Dermis blood vessel endothelial cell (primary cell): ENCODE measurements at regions not wholly inside any gene's neighbourhood (a gene's known extent, or its start where the extent isn't known, plus 50 kb on each side); places are given as distances from the start of the nearest gene placed in this dataset.
"Not testable (repeated sequence)": the region's sequence is repeated elsewhere in the genome, so short reads cannot be mapped to it uniquely, and the experiment has no call there.

Experiments used
- DNase-seq: peaks from one replicate; pipeline ENCODE4 v3.0.0; 2010

DNA sequence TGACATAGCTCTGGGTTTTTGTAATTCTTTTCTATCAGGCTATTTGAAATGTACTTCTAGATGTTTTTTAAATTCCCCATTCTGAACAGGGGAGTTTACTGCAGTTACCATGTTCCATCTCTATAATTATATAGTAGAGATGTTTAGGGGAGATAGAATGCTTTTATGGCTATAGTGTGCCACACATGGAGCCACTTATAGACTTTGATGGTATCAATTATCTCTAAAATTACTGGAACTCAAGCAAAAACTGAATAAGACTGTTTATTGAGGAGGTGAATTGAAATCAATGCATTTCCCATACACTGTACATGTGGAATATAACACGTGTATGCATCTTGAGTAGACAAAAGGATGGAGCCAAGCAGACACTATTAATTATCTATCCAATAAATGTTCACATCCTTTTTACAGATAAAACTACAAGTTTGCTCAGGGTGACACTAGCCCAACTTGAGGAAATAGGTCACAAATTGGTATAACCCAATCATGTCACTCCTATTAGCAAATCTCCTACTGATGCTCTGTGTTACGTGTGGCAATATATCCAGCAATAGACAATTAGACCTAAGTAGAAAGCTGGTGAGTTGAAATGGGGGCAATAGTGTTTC lies 1882.6 kb downstream of the PCDH9 start:
- DNase-seq, result no peak

DNA sequence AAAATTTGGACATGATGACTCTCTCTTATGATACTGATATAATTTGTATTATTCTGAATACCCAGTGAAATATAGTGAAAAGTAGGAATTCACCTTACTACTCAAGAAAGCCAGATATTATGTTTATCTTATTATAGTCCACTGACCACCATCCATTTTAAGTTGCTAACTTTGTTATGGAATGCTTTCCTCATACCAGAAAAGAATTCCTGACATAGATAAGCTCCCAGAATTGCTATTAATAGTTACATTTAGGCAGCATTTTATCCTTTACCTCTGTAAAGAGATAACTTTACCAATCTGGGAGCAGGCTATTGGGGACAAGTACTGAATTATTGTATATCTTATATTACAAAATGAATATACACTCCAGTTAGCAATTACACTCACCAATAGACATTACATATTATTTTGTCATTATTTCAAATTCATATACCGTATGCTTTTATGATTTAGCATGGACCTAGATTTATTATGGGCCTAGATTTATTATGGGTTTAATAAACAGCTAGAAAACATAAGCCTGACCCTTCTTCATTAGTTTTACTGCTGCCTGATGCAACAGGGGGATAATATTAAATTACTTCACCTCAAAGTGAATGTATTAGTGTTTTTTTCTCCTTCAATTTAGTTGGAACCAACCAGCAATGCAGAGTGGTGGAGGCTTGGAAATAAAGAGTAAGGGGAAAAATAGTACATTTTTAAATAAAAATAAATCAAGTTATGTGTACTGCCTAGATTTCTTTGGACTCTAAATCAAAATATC lies 1886.1 kb downstream of the PCDH9 start:
- no peak for DNase-seq

DNA sequence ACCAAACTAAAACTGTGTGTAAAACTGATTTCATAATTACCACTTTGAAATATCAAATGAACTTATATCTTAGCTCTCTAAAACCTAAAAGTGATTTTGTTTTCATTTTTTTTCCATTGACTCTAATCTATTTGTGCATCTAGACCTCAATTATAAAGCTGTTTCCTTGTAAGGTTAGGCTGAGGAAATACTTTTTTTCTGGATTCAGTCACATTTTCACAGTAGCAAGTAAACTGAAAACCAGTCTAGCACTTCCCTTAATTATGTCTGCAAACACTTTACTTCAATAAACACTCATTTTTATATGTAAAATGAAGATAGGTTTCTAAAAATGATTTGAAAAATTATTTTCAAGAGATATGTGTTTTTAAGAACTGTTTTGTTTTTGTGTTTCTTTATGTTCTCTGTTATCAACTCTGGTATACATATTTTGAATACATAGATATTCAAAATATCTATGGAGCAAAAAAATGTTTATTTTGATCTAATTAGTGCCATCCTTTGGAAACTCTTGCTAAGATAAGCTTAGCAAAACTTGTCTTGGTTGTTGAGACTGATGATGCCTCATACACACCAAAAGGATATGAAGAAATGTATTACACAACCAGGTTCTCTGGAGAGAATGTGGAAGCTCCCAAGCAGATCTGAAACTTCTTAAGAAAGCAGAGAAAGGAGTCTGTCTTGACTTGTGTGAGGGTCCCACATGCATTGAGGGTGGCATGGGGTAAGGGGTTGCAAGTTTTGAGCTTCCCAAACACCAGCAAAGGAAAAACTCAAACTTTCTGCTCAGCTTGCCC lies 1887.4 kb downstream of the PCDH9 start:
- DNase-seq, result no peak

DNA sequence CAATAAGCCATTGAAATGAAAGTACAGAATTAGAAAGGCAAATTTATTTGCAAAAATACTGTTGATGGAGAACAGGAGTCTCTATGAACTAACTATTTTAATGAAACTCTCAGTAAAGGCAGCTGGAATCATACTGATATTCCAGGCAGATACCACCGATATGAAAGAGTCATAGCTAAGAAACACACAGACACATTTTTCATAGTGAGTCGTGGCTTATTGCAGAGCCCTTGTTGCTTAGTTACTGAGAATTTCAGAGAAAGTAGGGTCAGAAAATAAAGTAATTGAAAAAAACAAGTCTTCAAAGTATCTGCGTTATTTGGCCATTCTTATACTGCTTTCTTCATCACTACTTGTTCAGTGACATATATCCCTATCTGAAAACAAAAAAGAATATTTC lies 1890.9 kb downstream of the PCDH9 start:
- no peak for DNase-seq

DNA sequence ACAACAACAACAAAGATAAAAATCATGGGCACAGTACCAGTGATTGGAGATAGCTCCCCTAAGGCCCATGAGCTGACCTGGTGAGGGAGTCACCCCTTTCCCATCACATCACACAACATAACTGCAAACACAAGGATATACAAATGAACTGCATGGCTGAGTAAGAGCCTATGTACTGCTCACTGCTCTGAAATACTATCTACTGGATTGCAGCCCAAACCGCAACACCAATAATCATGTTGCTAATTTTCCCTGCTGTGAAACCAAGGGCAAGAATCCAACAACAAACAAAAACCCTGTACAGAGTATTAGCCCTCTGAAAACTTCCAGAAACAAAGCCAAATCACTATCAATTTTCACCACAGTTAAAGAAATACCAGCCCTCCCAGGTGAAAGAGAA lies 1893.2 kb downstream of the PCDH9 start:
- no peak for DNase-seq

DNA sequence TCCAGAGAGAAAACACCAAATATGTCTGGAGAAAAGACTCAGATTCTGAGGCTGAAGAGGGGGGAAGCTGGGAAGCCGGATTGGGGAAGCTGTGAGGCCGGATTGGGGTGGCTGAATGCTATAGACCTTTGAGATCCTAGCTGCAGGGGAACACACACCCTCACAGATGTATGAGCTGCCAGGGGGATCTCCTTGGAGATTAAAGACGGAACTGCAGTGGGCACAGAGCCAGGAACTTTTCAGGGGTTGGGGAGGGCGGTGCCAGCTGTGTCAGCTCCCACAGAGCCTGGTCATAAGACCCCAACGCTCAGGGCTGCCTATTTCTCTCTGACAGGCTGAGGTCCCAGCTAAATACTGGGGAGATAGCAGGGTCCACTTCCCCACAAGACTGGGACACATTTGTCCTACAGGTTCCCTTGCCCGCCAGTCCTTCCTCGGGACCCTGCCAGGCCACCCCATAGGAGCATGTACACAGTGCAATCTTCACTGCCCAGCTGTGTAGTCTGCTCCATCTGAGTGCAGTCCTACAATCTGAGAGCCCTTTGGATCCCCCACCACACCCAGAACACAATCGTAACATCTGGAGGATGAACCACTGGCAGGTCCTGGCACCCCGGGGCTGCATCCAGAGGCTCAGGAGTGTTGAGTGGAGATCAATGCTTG lies 1893.9 kb downstream of the PCDH9 start:
- no peak for DNase-seq

DNA sequence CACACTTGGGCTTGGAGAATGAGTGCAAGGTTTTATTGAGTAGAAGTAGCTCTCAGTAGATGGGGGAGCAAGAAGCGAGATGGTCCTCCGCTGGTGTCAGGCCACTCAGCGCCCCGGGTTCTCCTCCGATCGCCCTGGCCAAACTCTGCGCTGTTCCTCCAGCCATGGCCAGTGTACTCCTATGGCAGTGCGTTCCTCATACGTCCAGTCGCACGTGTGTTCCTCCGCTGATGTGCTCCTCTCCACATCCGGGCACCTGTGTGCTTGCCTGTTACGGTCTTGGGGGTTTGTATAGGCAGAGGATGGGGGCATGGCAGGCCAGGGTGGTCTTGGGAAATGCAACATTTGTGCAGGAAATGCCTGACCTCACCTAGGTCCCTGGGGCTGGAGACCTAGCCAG lies 1899.4 kb downstream of the PCDH9 start:
- DNase-seq, result no peak

DNA sequence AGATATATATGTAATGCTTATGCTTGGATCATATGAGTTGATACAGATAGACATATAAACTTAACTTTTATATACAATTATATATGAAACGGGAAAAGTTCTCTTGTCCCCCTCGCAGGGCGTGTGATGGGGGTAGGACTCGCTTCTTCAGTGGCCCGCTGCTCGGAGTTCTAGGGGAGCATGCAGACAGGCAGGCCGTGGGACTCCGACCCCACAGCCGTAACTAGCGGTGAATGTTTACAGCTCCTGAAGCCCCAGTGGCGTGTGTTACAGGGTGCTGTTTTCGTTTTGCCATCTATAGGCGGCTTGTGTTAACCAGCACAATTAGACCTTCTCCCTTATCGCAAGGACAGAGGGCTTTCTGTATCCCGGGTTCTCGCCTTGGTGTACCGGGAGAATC lies 1899.8 kb downstream of the PCDH9 start:
- DNase-seq, result no peak

DNA sequence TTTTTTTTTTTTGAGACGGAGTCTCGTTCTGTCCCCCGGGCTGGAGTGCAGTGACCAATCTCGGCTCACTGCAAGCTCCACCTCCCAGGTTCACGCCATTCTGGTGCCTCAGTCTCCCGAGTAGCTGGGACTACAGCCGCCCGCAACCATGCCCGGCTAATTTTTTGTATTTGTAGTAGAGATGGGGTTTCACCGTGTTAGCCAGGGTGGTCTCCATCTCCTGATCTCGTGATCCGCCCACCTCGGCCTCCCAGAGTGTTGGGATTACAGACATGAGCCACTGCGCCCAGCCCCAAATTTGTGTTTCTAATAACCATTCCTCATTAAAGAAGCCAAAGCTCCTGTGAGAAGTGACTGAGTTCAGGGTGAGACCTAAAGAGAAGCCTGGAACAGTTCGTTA lies 1906.9 kb downstream of the PCDH9 start:
- not testable (repeated sequence) for DNase-seq

DNA sequence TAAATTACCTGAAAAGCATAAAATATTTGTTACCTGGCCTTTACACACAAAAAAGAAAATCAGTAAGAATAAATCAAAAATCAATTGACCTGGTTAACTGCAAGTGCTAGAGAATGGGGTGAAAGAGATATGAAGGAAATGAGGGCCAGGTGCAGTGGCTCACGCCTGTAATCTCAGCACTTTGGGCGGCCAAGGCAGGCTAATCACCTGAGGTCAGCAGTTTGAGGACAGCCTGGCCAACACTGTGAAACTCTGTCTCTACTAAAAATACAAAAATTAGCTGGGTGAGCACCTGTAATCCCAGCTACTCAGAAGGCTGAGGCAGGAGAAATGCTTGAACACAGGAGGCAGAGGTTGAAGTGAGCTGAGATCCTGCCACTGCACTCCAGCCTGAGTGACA lies 1908.7 kb downstream of the PCDH9 start:
- DNase-seq, result not testable (repeated sequence)

DNA sequence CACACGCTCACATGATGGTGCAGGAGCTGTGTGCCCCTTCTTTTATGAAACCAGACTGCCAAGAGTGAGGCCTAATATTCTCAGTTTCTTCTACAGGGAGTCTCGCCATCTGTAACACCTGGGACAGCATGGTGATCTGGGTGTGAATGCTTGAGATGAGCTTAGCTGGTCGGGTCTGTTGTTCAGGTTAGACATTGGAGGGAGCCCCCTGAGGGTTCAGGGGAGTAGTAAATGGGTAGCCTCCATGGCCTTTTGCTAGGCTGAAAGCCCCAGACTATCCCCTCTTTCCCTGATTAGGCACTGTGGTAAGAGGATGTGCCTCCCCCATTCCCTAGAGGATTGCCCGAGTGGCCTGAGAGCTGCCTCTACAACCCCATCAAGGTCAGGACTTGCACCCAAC lies 1916.1 kb downstream of the PCDH9 start:
- DNase-seq, result no peak

DNA sequence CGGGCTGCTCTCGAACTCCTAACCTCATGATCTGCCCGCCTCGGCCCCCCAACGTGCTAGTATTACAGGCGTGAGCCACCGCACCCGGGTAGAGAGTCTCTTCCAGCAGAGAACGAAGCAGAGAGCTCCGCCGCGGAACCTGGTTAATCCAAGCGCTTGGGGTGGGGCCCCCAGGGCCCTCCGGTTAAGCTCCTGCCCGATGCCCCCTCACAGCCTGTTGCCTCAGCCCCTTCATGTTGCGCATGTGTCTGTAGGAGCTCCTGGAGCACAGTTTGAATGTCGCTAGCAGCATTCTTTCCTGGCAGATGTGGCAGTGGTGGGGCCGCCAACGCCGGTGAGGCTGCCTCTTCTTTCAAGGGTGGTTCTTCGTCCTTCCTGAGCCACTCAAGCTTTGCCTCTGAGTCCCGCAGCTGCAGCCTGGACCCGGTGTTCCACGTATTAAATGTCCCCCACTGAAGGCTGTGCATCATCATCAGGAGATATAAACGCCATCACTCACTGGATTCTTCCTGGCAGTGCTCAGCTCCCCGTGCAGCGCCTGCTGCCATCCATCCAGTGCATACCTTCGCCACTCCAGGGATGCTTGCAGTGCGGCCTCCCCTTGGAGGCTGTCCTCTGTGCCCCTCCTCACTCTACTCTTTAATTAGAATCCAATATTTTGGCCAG lies 1919.3 kb downstream of the PCDH9 start:
- no peak for DNase-seq

DNA sequence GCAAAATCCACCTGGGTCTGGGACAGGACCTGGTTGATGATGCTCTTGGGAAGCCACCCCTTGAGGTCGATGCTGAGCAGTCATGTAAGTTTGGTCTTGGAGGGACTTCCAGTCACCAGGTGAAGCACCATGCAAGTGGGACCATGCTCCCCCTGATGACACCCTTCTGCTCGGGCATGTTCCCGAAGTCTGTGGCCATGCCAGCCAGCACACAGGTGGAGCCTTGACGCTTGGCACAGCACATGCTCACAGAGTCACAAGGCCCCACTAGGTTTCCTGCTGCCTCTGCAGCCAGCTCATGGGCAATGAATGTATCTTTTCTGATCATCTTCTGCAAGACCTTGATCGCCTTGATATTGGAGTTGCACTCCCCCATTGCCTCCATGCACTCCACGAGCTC lies 1920.2 kb downstream of the PCDH9 start:
- DNase-seq, result no peak

DNA sequence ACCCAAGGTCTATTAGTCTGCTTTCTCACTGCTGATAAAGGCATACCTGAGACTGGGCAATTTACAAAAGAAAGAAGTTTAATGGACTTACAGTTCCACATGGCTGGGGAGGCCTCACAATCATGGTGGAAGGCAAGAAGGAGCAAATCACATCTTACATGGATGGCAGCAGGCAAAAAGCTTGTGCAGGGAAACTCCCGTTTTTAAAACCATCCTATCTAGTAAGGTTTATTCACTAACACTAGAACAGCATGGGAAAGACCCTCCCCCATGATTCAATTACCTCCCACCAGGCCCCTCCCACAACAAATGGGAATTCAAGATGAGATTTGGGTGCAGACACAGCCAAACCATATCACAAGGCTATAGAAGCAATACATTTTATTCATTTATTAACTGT lies 1921.4 kb downstream of the PCDH9 start:
- not testable (repeated sequence) for DNase-seq

DNA sequence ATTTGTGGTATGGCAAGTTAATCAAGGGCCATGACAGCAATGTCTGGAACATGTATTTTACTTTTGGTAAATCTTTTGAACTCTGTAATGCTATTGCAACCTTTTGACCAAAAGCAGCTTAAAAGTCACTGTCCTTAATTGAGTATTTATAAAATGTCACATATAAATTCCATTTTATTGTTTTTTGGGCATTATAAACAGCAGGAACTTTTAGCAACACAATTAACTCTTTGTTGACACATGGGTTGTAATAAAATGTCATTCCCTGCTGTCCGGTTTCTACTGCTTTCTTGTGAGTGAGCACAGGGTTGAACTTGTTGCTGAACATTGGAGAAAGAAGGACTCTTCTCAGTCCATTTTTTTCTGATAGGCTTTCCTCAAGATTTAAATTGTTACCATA lies 1923.1 kb downstream of the PCDH9 start:
- no peak for DNase-seq

DNA sequence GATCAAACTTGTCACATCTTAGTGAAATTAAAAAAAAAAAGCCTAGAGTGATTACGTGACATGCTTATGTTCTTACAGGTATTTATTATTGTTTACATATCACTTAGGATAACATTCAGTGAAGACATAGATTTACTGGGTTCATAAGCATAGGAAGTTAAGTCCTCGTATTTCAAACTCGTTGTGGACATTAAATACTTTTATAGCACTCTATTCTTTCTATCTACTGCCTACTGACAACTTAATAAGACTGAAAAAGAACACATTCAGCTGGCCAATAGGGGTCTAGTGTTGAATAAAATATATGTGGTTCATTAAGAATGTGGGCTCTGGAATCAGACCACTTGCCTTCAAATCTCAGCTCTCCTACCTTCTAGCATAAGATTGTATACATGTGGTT lies 1927.4 kb downstream of the PCDH9 start:
- no peak for DNase-seq

DNA sequence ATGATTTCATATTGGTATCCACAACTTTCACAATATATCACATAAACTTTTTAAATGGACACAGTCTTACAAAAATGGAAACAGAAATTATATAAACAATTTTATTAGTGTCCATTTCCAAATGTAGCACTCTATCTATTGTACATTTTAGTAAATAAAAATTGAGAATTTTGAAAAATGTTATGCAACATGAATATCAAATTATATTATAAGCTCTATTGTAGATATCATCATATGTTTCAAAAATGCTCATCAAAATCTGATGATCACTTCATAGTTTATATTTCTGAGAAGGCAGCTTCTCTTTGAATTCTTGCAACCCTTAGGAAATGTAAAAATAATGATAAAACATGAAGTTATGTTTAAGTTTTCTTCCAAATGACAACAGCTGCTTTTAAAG lies 1928.6 kb downstream of the PCDH9 start:
- no peak for DNase-seq

DNA sequence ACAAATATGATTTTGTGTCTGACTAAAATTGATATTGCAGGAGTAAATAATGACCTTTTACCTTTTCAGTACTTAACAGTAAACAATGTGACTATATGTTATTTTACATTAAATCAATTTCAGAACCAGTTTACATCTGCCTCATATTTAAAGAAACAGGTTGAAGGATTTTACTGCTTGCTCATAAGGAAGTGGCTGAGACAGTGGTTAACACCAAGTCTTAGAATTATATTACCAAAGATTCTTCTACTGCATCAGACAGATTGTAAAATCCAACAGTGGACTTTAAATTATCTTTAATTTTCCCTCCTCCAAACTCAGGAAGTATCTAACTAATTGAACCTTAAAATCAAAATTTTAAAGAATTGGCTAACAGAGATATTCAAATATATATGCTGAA lies 1929.9 kb downstream of the PCDH9 start:
- no peak for DNase-seq

DNA sequence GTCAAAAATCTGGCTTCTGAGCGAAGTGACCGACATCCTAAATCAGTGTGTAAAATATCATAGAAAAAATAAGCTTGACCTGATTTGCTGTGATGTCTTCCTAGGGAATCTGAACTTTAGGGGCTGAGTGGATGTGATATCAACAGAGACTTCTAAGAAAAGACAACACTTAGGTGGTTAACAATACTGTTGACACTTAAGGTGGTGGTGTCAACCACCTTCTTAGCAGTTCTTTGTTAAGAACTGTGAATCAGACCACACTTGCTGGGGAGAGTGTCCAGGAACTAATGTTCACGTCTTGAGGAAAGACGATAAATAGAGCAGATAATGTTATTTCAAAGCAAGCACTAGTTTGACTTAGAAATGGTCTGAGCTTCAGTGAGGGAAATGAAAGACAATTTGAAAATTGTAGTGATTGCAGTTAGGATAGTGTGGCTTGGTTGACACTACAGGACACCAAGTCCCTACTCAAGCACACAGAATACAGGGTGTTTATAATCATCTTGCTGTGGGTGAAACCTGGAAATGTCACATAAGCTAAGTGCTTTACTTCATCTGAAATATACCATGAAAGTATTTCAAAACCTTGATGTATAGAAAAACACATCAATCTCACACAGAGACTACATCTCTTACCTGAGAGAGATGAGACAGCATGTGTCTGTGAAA lies 1936.5 kb downstream of the PCDH9 start:
- DNase-seq, result no peak

DNA sequence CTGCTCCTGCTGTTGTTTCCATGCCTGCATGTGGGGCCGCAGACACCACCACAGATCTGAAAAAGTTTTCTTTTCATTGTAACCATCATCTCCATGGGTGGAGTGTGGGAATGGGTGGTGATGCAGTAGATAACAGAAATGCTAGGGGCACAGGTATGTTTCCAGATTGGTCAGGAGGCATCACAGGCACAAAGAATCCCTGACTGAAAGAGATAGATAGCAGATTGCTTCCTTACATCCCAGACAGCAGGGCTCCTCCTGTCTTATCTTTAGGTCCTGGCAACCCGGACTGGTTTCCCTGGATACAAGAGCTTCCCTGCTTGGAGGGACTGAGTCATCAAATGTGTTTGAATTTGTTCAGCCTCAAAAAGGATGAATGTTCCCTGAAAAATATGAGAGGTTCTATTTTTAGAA lies 1937.6 kb downstream of the PCDH9 start:
- DNase-seq, result no peak

DNA sequence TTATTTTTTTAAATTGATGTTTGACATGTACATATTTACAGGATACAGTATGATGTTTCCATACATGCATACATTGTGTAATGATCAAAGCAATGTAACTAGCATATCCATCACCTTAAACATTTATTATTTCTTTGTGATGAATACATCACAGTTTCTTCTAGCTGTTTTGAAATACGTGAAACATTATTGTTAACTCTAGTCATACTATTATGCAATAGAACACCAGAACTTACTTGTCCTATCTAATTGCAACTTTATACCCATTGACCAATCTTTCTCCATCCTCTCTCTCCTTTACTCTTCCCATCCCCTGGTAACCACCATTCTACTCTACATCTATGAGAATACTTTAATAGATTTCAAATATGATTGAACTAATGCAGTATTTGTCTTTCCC lies 1942.7 kb downstream of the PCDH9 start:
- DNase-seq, result no peak
